ENCODE measurements at regions not wholly inside any gene's neighbourhood (a gene's known extent, or its start where the extent isn't known, plus 50 kb on each side); places are given as distances from the start of the nearest gene placed in this dataset.

- TF ChIP-seq POLR2A (IDR thresholded peaks at IDR 0.05; ENCODE audit: low read length) (no peak), GATA1 (IDR thresholded peaks at IDR 0.05; ENCODE audit: low read depth, low read length) (no peak)
These were observed 55.5 kb upstream of the RASAL2 start for GRCh38 chr1:178038372-178038771.
